A549 (cell line): ENCODE measurements at regions not wholly inside any gene's neighbourhood (a gene's known extent, or its start where the extent isn't known, plus 50 kb on each side); places are given as distances from the start of the nearest gene placed in this dataset.

ENCODE experiments used
- ATAC-seq, 2 experiments: fragments of 200-7000 bp in 1 of 2; fragments of >200 bp in 1 of 2; cut with Nextera tagmentation in 1 of 2; cut with Tn5 transposase in 1 of 2; 3 replicates each; pipeline versions ENCODE4 v1.8.0 to v1.9.1; 2018 to 2020; ENCODE audit warnings: mild to moderate bottlenecking in 1 of 2, moderate library complexity in 1 of 2
- CTCF ChIA-PET: fragments of 300-600 bp; sonication (Branson Sonifier 250); formaldehyde crosslinking; extraction: SDS; loops from one replicate; lab custom pipeline; 2021; ENCODE audit warnings: antibody characterized with exemption, inconsistent platforms; lab: Yijun Ruan, JAX
- POLR2A ChIA-PET: fragments of 350-600 bp; formaldehyde crosslinking; extraction: SDS; loops from one replicate; lab custom pipeline; 2021; ENCODE audit warnings: antibody characterized with exemption, inconsistent platforms; lab: Yijun Ruan, JAX
- DNase-seq, 2 experiments: peaks; one replicate each; pipeline versions ENCODE4 v3.0.0 to v3.0.0-alpha.2; 2011 to 2016; ENCODE audit warnings: low read depth in 1 of 2, low spot score in 1 of 2
- FAIRE-seq: peaks from 2 replicates; lab custom pipeline; 2011; peaks lifted over from hg19 to GRCh38; lab: Jason Lieb, UNC
- H3K27ac ChIP-seq, 2 experiments: fragments of >200 bp; sonication (Bioruptor Twin); formaldehyde crosslinking; 3 replicates each; pipeline ENCODE4 v1.5.1; 2016 to 2017
- H3K4me1 ChIP-seq: fragments of >200 bp; sonication (Bioruptor Twin); formaldehyde crosslinking; 3 replicates; pipeline ENCODE4 v1.6.1; 2016
- H3K4me2 ChIP-seq: fragments of >200 bp; sonication (Bioruptor Twin); formaldehyde crosslinking; 3 replicates; pipeline ENCODE4 v1.6.1; 2016
- H3K4me3 ChIP-seq: fragments of >200 bp; sonication (Bioruptor Twin); formaldehyde crosslinking; 3 replicates; pipeline ENCODE4 v1.5.1; 2016
- H3K9me3 ChIP-seq: fragments of >200 bp; sonication (Bioruptor Twin); formaldehyde crosslinking; 3 replicates; pipeline ENCODE4 v1.6.1; 2016
- ATOH8 ChIP-seq: fragments of 250-450 bp; sonication (Bioruptor Pico); IDR thresholded peaks from 2 replicates; pipeline ENCODE4 v1.5.0; 2020; ENCODE audit warnings: low read depth, mild to moderate bottlenecking, moderate library complexity
- BCL3 ChIP-seq: fragments of >200 bp; sonication (Bioruptor Twin); formaldehyde crosslinking; IDR thresholded peaks from 3 replicates; pipeline ENCODE4 v1.6.1; 2016
- CEBPB ChIP-seq, 2 experiments: fragments of >200 bp in 1 of 2; sonication (Bioruptor Twin) in 1 of 2; formaldehyde crosslinking in 1 of 2; IDR thresholded peaks; 2 replicates each; pipeline ENCODE4 v1.6.1; 2012 to 2016
- CHD2 ChIP-seq: fragments of 150-350 bp; IDR thresholded peaks from 2 replicates; pipeline ENCODE4 v1.6.1; 2014; ENCODE audit warnings: low read length; ENCODE audit not compliant: partially characterized antibody
- FOSL2 ChIP-seq, 2 experiments: fragments of 450-650 bp in 1 of 2; fragments of >200 bp in 1 of 2; sonication (Bioruptor Twin) in 1 of 2; formaldehyde crosslinking; IDR thresholded peaks; 2 replicates each; pipeline versions ENCODE4 v1.5.0 to v1.6.1; 2016 to 2020; ENCODE audit warnings: mild to moderate bottlenecking in 1 of 2, moderate library complexity in 1 of 2
- FOXS1 ChIP-seq: fragments of 250-450 bp; sonication (Bioruptor Pico); IDR thresholded peaks from 2 replicates; pipeline ENCODE4 v1.5.0; 2020; ENCODE audit warnings: mild to moderate bottlenecking, moderate library complexity
- GATA3 ChIP-seq: IDR thresholded peaks from 2 replicates; pipeline ENCODE4 v1.6.1; 2012; ENCODE audit warnings: borderline replicate concordance
- HDAC2 ChIP-seq: fragments of 200-600 bp; sonication (generic); IDR thresholded peaks from 2 replicates; pipeline ENCODE4 v1.6.1; 2016
- HEYL ChIP-seq: fragments of 250-450 bp; sonication (Bioruptor Pico); IDR thresholded peaks from 2 replicates; pipeline ENCODE4 v1.8.0; 2021; ENCODE audit warnings: mild to moderate bottlenecking, moderate library complexity
- HMGXB4 ChIP-seq: fragments of 250-450 bp; sonication (Bioruptor Pico); IDR thresholded peaks from 2 replicates; pipeline ENCODE4 v1.5.0; 2021; ENCODE audit warnings: mild to moderate bottlenecking, moderate library complexity, borderline replicate concordance
- HOXB13 ChIP-seq: fragments of 250-450 bp; sonication (Bioruptor Pico); IDR thresholded peaks from 2 replicates; pipeline ENCODE4 v1.5.0; 2020; ENCODE audit warnings: low read depth, mild to moderate bottlenecking, moderate library complexity
- JUNB ChIP-seq: fragments of >200 bp; sonication (Bioruptor Twin); formaldehyde crosslinking; IDR thresholded peaks from 2 replicates; pipeline ENCODE4 v1.6.1; 2016
- MAFK ChIP-seq: fragments of 450-650 bp; IDR thresholded peaks from 2 replicates; pipeline ENCODE4 v1.6.1; 2014; ENCODE audit not compliant: partially characterized antibody
- NPAS2 ChIP-seq: fragments of 250-450 bp; sonication (Bioruptor Pico); IDR thresholded peaks from 2 replicates; pipeline ENCODE4 v1.8.0; 2022; ENCODE audit warnings: mild to moderate bottlenecking, moderate library complexity, borderline replicate concordance
- NR3C1 ChIP-seq: fragments of >200 bp; sonication (Bioruptor Twin); formaldehyde crosslinking; IDR thresholded peaks from 3 replicates; pipeline ENCODE4 v1.6.1; 2017
- POLR2AphosphoS2 ChIP-seq: conservative IDR thresholded peaks from 2 replicates; pipeline ENCODE4 v1.6.1; 2012; ENCODE audit warnings: low read length, improper control_type of control experiment, inconsistent platforms
- REST ChIP-seq: fragments of 200-600 bp; sonication (generic); IDR thresholded peaks from 2 replicates; pipeline ENCODE4 v1.6.1; 2016; ENCODE audit warnings: antibody characterized with exemption, mild to moderate bottlenecking, moderate library complexity
- RFX5 ChIP-seq: fragments of 450-650 bp; IDR thresholded peaks from 2 replicates; pipeline ENCODE4 v1.7.1; 2014; ENCODE audit warnings: antibody characterized with exemption, mild to moderate bottlenecking, moderate library complexity
- WGBS: methylation state at CpG from one replicate; pipeline ENCODE4 v1.1.6; 2017; ENCODE audit errors: missing lambda C conversion rate; 5-methylcytosine and 5-hydroxymethylcytosine counted together

- ChIA-PET CTCF (no interaction called here), POLR2A (no interaction called here)
- TF ChIP-seq HMGXB4 (CRISPR knock-in tag): no peak
- no peak for TF ChIP-seq NPAS2
- TF ChIP-seq HEYL (CRISPR knock-in tag): no peak
- TF ChIP-seq CEBPB (IDR thresholded peaks at IDR 0.05): no peak
- no peak for TF ChIP-seq POLR2AphosphoS2
- no peak for TF ChIP-seq FOXS1 (CRISPR knock-in tag)
- TF ChIP-seq BCL3: no peak
- no peak for TF ChIP-seq REST
- TF ChIP-seq HDAC2: no peak
- TF ChIP-seq CHD2: no peak
- 81% methylated on average over 10 of the region's 10 CpGs for WGBS
- Histone ChIP-seq H3K9me3 (no peaks in the 10 kb centered on the region), H3K27ac (no peak overlapping the region), H3K4me2 (no peak overlapping the region), H3K4me3 (no peak overlapping the region), H3K4me1 (no peaks in the 10 kb centered on the region)
- no peak for FAIRE-seq
- no peak for DNase-seq
- no peak for ATAC-seq
Measured at GRCh38 chr1:232271991-232272589, 357.8 kb downstream of the SIPA1L2 start.

- TF ChIP-seq NR3C1 (no peak), JUNB (no peak), REST (no peak), ATOH8 (no peak), MAFK (no peak), GATA3 (no peak), RFX5 (no peak), HOXB13 (CRISPR knock-in tag) (no peak), FOSL2 (IDR thresholded peaks at IDR 0.05) (no peak), FOSL2 (CRISPR knock-in tag; IDR thresholded peaks at IDR 0.05) (no peak)
- no peaks in the 10 kb centered on the region for H3K4me1 ChIP-seq
- DNase-seq (no peak), FAIRE-seq (no peak), ATAC-seq (no peak)
- H3K9me3 ChIP-seq: no peaks in the 10 kb centered on the region
- H3K4me3 ChIP-seq: no peak overlapping the region
- POLR2A ChIA-PET: no interaction called here
- CTCF ChIA-PET: no interaction called here
- no peak overlapping the region for H3K27ac ChIP-seq
- no peak overlapping the region for H3K4me2 ChIP-seq
Measured at GRCh38 chr1:232271299-232271698, 358.6 kb downstream of the SIPA1L2 start.
